ENCODE measurements at regions not wholly inside any gene's neighbourhood (a gene's known extent, or its start where the extent isn't known, plus 50 kb on each side); places are given as distances from the start of the nearest gene placed in this dataset.

- peaks cover 16% of the 10 kb centered on the region for H3K27me3 Mint-ChIP-seq (ENCODE audit: insufficient read depth, low read depth, poor library complexity)
- TF ChIP-seq CTCF (conservative IDR thresholded peaks at IDR 0.05; ENCODE audit: low read depth in 2 of 2): peak; percentile 69 to 88
- TF ChIP-seq POLR2AphosphoS5 (IDR thresholded peaks at IDR 0.05; ENCODE audit: low read depth): no peak
- Histone ChIP-seq H3K4me1 (ENCODE audit: insufficient read depth) (peaks cover 18% of the 10 kb centered on the region), H4K20me1 (replicated peaks; ENCODE audit: insufficient read depth) (no peaks in the 10 kb centered on the region), H3K36me3 (ENCODE audit: insufficient read depth) (no peaks in the 10 kb centered on the region), H3K27me3 (ENCODE audit: insufficient read depth) (peaks cover 23% of the 10 kb centered on the region), H2AFZ (peak overlapping the region; percentile 100), H3K4me3 (peak overlapping the region; percentile 73), H3K79me2 (replicated peaks; ENCODE audit: insufficient read depth) (no peaks in the 10 kb centered on the region), H3F3A (replicated peaks; ENCODE audit: low read depth) (peaks cover 4% of the 10 kb centered on the region; the same call in 1 of the 2 replicates), H3K4me2 (peak overlapping the region; percentile 95), H3K9me2 (ENCODE audit: insufficient read depth) (no peaks in the 10 kb centered on the region), H3K27ac (ENCODE audit: low read depth) (no peak overlapping the region)
- peak; percentile 88 for DNase-seq (ENCODE audit: low spot score)
- H3K9me3 Mint-ChIP-seq: no peaks in the 10 kb centered on the region; the same call in 2 of the 3 replicates
- peak; percentile 91 for ATAC-seq
- no peaks in the 10 kb centered on the region for H3K36me3 Mint-ChIP-seq (ENCODE audit: low read depth)
- H3K27ac Mint-ChIP-seq: no peak overlapping the region
- peak overlapping the region; percentile 80 for H3K4me3 Mint-ChIP-seq
- peaks cover 31% of the 10 kb centered on the region for H3K4me1 Mint-ChIP-seq
Observed at GRCh38 chr11:123301696-123302400, 106.8 kb upstream of the CLMP start.

- H3K36me3 ChIP-seq (ENCODE audit: insufficient read depth): no peaks in the 10 kb centered on the region
- Mint-ChIP-seq H3K36me3 (ENCODE audit: low read depth) (no peaks in the 10 kb centered on the region), H3K4me1 (peaks cover 31% of the 10 kb centered on the region), H3K27me3 (ENCODE audit: insufficient read depth, low read depth, poor library complexity) (peaks cover 16% of the 10 kb centered on the region), H3K9me3 (no peaks in the 10 kb centered on the region; the same call in 2 of the 3 replicates), H3K4me3 (peak overlapping the region; percentile 44; the same call in 2 of the 3 replicates), H3K27ac (no peak overlapping the region)
- H3K79me2 ChIP-seq (replicated peaks; ENCODE audit: insufficient read depth): no peaks in the 10 kb centered on the region
- peak overlapping the region; percentile 66; the same call in 1 of the 2 replicates for H2AFZ ChIP-seq
- TF ChIP-seq REST (IDR thresholded peaks at IDR 0.05; ENCODE audit: unreplicated experiment) (no peak), EZH2phosphoT487 (IDR thresholded peaks at IDR 0.05; ENCODE audit: unreplicated experiment) (no peak), CTCF (conservative IDR thresholded peaks at IDR 0.05; ENCODE audit: low read depth in 2 of 2) (no peak), JUNB (IDR thresholded peaks at IDR 0.05; ENCODE audit: unreplicated experiment) (no peak), NANOG (IDR thresholded peaks at IDR 0.05; ENCODE audit: borderline replicate concordance) (no peak), EZH2 (IDR thresholded peaks at IDR 0.05; ENCODE audit: low read depth, unreplicated experiment) (no peak)
- H3K9me2 ChIP-seq (ENCODE audit: insufficient read depth): no peaks in the 10 kb centered on the region
- ATAC-seq: no peak
- peak overlapping the region; percentile 95 for H3K4me2 ChIP-seq
- DNase-seq (ENCODE audit: low spot score): no peak
- H3K4me3 ChIP-seq: peak overlapping the region; percentile 73
- H3K4me1 ChIP-seq (ENCODE audit: insufficient read depth): peaks cover 18% of the 10 kb centered on the region
- H3K27ac ChIP-seq (ENCODE audit: low read depth): no peak overlapping the region
- no peaks in the 10 kb centered on the region for H4K20me1 ChIP-seq (replicated peaks; ENCODE audit: insufficient read depth)
- peaks cover 4% of the 10 kb centered on the region; the same call in 1 of the 2 replicates for H3F3A ChIP-seq (replicated peaks; ENCODE audit: low read depth)
- H3K27me3 ChIP-seq (ENCODE audit: insufficient read depth): peaks cover 23% of the 10 kb centered on the region
Observed at GRCh38 chr11:123301013-123301591, 106.1 kb upstream of the CLMP start.
